Kidney tubule cell (primary cell): ENCODE measurements at regions not wholly inside any gene's neighbourhood (a gene's known extent, or its start where the extent isn't known, plus 50 kb on each side); places are given as distances from the start of the nearest gene placed in this dataset.

Experiments used
- DNase-seq: peaks from one replicate; pipeline ENCODE4 v3.0.0-alpha.2; 2018; ENCODE audit warnings: low spot score

GRCh38 chr4:147054228-147054872, 108.7 kb upstream of the TTC29 start:
- no peak for DNase-seq

GRCh38 chr4:147056940-147057610, 111.4 kb upstream of the TTC29 start:
- peak; percentile 33 for DNase-seq

- peak; percentile 60 for DNase-seq
Measured at GRCh38 chr4:147057611-147058190, 112.0 kb upstream of the TTC29 start.

GRCh38 chr4:147059064-147059731, 113.5 kb upstream of the TTC29 start:
- peak; percentile 2 for DNase-seq

- peak; percentile 15 for DNase-seq
Measured at GRCh38 chr4:147060151-147060931, 114.7 kb upstream of the TTC29 start.

- DNase-seq, result no peak
Measured at GRCh38 chr4:147064856-147065255, 119.2 kb upstream of the TTC29 start.

GRCh38 chr4:147068564-147068963, 122.9 kb upstream of the TTC29 start:
- DNase-seq, result no peak

GRCh38 chr4:147071209-147071740, 125.6 kb upstream of the TTC29 start:
- no peak for DNase-seq

GRCh38 chr4:147076179-147076578, 130.5 kb upstream of the TTC29 start:
- no peak for DNase-seq

- DNase-seq, result no peak
Measured at GRCh38 chr4:147076728-147077127, 131.1 kb upstream of the TTC29 start.

- DNase-seq, result no peak
Measured at GRCh38 chr4:147078362-147078761, 132.7 kb upstream of the TTC29 start.

- DNase-seq, result no peak
Measured at GRCh38 chr4:147078875-147079658, 133.4 kb upstream of the TTC29 start.

- DNase-seq, result no peak
Measured at GRCh38 chr4:147084861-147085260, 139.2 kb upstream of the TTC29 start.

- no peak for DNase-seq
Measured at GRCh38 chr4:147085781-147086180, 140.1 kb upstream of the TTC29 start.

- no peak for DNase-seq
Measured at GRCh38 chr4:147088146-147088545, 142.5 kb upstream of the TTC29 start.

- DNase-seq, result no peak
Measured at GRCh38 chr4:147090486-147090885, 144.8 kb upstream of the TTC29 start.

GRCh38 chr4:147093206-147093605, 147.5 kb upstream of the TTC29 start:
- DNase-seq, result peak; percentile 63

- DNase-seq, result no peak
Measured at GRCh38 chr4:147094238-147094637, 148.6 kb upstream of the TTC29 start.

GRCh38 chr4:147096667-147097604, 151.3 kb upstream of the TTC29 start:
- peak; percentile 59 for DNase-seq

GRCh38 chr4:147101678-147102077, 156.0 kb upstream of the TTC29 start:
- DNase-seq, result peak; percentile 62
